HUES48 (cell line): ENCODE measurements at regions not wholly inside any gene's neighbourhood (a gene's known extent, or its start where the extent isn't known, plus 50 kb on each side); places are given as distances from the start of the nearest gene placed in this dataset.

ENCODE experiments used
- H3K27ac ChIP-seq: one replicate; pipeline ENCODE4 v1.7.0; 2013; ENCODE audit warnings: low read depth, low read length, inconsistent platforms
- H3K27me3 ChIP-seq: 2 replicates; pipeline ENCODE4 v1.6.1; 2013; ENCODE audit warnings: mild to moderate bottlenecking, low read length; ENCODE audit not compliant: control insufficient read depth, insufficient read depth
- H3K36me3 ChIP-seq: 2 replicates; pipeline ENCODE4 v1.6.1; 2013; ENCODE audit warnings: low read length; ENCODE audit not compliant: control insufficient read depth, insufficient read depth
- H3K4me1 ChIP-seq: 2 replicates; pipeline ENCODE4 v1.6.1; 2013; ENCODE audit warnings: mild to moderate bottlenecking, low read length; ENCODE audit not compliant: control insufficient read depth, insufficient read depth
- H3K4me3 ChIP-seq: 2 replicates; pipeline ENCODE4 v1.5.1; 2013; ENCODE audit warnings: mild to moderate bottlenecking, low read depth, low read length
- H3K9ac ChIP-seq: 2 replicates; pipeline ENCODE4 v1.6.1; 2013; ENCODE audit warnings: mild to moderate bottlenecking, low read depth, low read length, moderate library complexity
- H3K9me3 ChIP-seq: 2 replicates; pipeline ENCODE4 v1.6.1; 2013; ENCODE audit warnings: low read length; ENCODE audit not compliant: control insufficient read depth, insufficient read depth

- H3K4me1 ChIP-seq, result no peaks in the 10 kb centered on the region
- H3K27ac ChIP-seq, result no peak overlapping the region
- no peaks in the 10 kb centered on the region for H3K36me3 ChIP-seq
- H3K9ac ChIP-seq, result no peak overlapping the region
- no peaks in the 10 kb centered on the region for H3K9me3 ChIP-seq
- no peak overlapping the region for H3K4me3 ChIP-seq
- no peaks in the 10 kb centered on the region for H3K27me3 ChIP-seq
These were observed 547.8 kb upstream of the POU3F2 start for GRCh38 chr6:98286620-98287019.

GRCh38 chr6:98287876-98288275 is 546.5 kb upstream of the POU3F2 start:
- H3K9ac ChIP-seq, result no peak overlapping the region
- no peaks in the 10 kb centered on the region for H3K9me3 ChIP-seq
- no peaks in the 10 kb centered on the region for H3K4me1 ChIP-seq
- no peaks in the 10 kb centered on the region for H3K27me3 ChIP-seq
- H3K4me3 ChIP-seq, result no peak overlapping the region
- H3K36me3 ChIP-seq, result no peaks in the 10 kb centered on the region
- no peak overlapping the region for H3K27ac ChIP-seq

- no peaks in the 10 kb centered on the region for H3K9me3 ChIP-seq
- H3K27me3 ChIP-seq, result no peaks in the 10 kb centered on the region
- no peak overlapping the region for H3K9ac ChIP-seq
- peaks cover 21% of the 10 kb centered on the region for H3K4me1 ChIP-seq
- H3K36me3 ChIP-seq, result no peaks in the 10 kb centered on the region
- H3K27ac ChIP-seq, result no peak overlapping the region
- H3K4me3 ChIP-seq, result no peak overlapping the region
These were observed 541.6 kb upstream of the POU3F2 start for GRCh38 chr6:98292810-98293209.

GRCh38 chr6:98295515-98296175 is 538.7 kb upstream of the POU3F2 start:
- Histone ChIP-seq H3K27ac (no peak overlapping the region), H3K27me3 (no peaks in the 10 kb centered on the region), H3K36me3 (no peaks in the 10 kb centered on the region), H3K9ac (no peak overlapping the region), H3K9me3 (no peaks in the 10 kb centered on the region), H3K4me1 (peaks cover 28% of the 10 kb centered on the region), H3K4me3 (no peak overlapping the region)

GRCh38 chr6:98308564-98308963 is 525.8 kb upstream of the POU3F2 start:
- Histone ChIP-seq H3K9me3 (no peaks in the 10 kb centered on the region), H3K27ac (no peak overlapping the region), H3K4me3 (no peak overlapping the region), H3K9ac (no peak overlapping the region), H3K36me3 (no peaks in the 10 kb centered on the region), H3K27me3 (no peaks in the 10 kb centered on the region), H3K4me1 (no peaks in the 10 kb centered on the region)

GRCh38 chr6:98310443-98310842 is 523.9 kb upstream of the POU3F2 start:
- H3K27ac ChIP-seq, result no peak overlapping the region
- H3K4me3 ChIP-seq, result no peak overlapping the region
- no peaks in the 10 kb centered on the region for H3K4me1 ChIP-seq
- H3K36me3 ChIP-seq, result no peaks in the 10 kb centered on the region
- H3K9ac ChIP-seq, result no peak overlapping the region
- no peaks in the 10 kb centered on the region for H3K27me3 ChIP-seq
- H3K9me3 ChIP-seq, result no peaks in the 10 kb centered on the region

- Histone ChIP-seq H3K36me3 (no peaks in the 10 kb centered on the region), H3K9ac (no peak overlapping the region), H3K27me3 (no peaks in the 10 kb centered on the region), H3K4me1 (peaks cover 8% of the 10 kb centered on the region; the same call in 1 of the 2 replicates), H3K27ac (no peak overlapping the region), H3K4me3 (no peak overlapping the region), H3K9me3 (no peaks in the 10 kb centered on the region)
These were observed 510.8 kb upstream of the POU3F2 start for GRCh38 chr6:98323605-98324004.

- no peaks in the 10 kb centered on the region for H3K36me3 ChIP-seq
- no peak overlapping the region for H3K4me3 ChIP-seq
- peaks cover 8% of the 10 kb centered on the region; the same call in 1 of the 2 replicates for H3K4me1 ChIP-seq
- H3K27ac ChIP-seq, result no peak overlapping the region
- H3K9me3 ChIP-seq, result no peaks in the 10 kb centered on the region
- no peaks in the 10 kb centered on the region for H3K27me3 ChIP-seq
- H3K9ac ChIP-seq, result no peak overlapping the region
These were observed 509.9 kb upstream of the POU3F2 start for GRCh38 chr6:98324446-98324845.

GRCh38 chr6:98325366-98325765 is 509.0 kb upstream of the POU3F2 start:
- H3K9ac ChIP-seq, result no peak overlapping the region
- no peaks in the 10 kb centered on the region for H3K9me3 ChIP-seq
- H3K4me1 ChIP-seq, result peaks cover 8% of the 10 kb centered on the region; the same call in 1 of the 2 replicates
- no peak overlapping the region for H3K27ac ChIP-seq
- H3K4me3 ChIP-seq, result no peak overlapping the region
- H3K36me3 ChIP-seq, result no peaks in the 10 kb centered on the region
- no peaks in the 10 kb centered on the region for H3K27me3 ChIP-seq

GRCh38 chr6:98333273-98333672 is 501.1 kb upstream of the POU3F2 start:
- no peaks in the 10 kb centered on the region for H3K4me1 ChIP-seq

GRCh38 chr6:98335594-98335993 is 498.8 kb upstream of the POU3F2 start:
- Histone ChIP-seq H3K4me1 (no peaks in the 10 kb centered on the region), H3K36me3 (no peaks in the 10 kb centered on the region), H3K9ac (no peak overlapping the region), H3K27ac (no peak overlapping the region), H3K27me3 (no peaks in the 10 kb centered on the region), H3K4me3 (no peak overlapping the region), H3K9me3 (no peaks in the 10 kb centered on the region)

More at GRCh38 chr6:98333273-98333672, 501.1 kb upstream of the POU3F2 start:
- Histone ChIP-seq H3K27ac (no peak overlapping the region), H3K9ac (no peak overlapping the region), H3K27me3 (no peaks in the 10 kb centered on the region), H3K9me3 (no peaks in the 10 kb centered on the region), H3K36me3 (no peaks in the 10 kb centered on the region), H3K4me3 (no peak overlapping the region)
